IPS-18a (cell line): ENCODE measurements at regions not wholly inside any gene's neighbourhood (a gene's known extent, or its start where the extent isn't known, plus 50 kb on each side); places are given as distances from the start of the nearest gene placed in this dataset.

Source experiments
- H3K27ac ChIP-seq: one replicate; pipeline ENCODE4 v1.5.1; 2013; ENCODE audit warnings: low read length
- H3K27me3 ChIP-seq: one replicate; pipeline ENCODE4 v1.6.1; 2013; ENCODE audit warnings: mild to moderate bottlenecking, low read length; ENCODE audit not compliant: control insufficient read depth, insufficient read depth
- H3K36me3 ChIP-seq: one replicate; pipeline ENCODE4 v1.6.1; 2013; ENCODE audit warnings: low read depth, low read length; ENCODE audit not compliant: control insufficient read depth
- H3K4me1 ChIP-seq: one replicate; pipeline ENCODE4 v1.6.1; 2013; ENCODE audit warnings: low read depth, low read length; ENCODE audit not compliant: control insufficient read depth
- H3K4me3 ChIP-seq: one replicate; pipeline ENCODE4 v1.5.1; 2013; ENCODE audit warnings: low read length
- H3K9ac ChIP-seq: one replicate; pipeline ENCODE4 v1.6.1; 2013; ENCODE audit warnings: mild to moderate bottlenecking, low read length, moderate library complexity
- H3K9me3 ChIP-seq: one replicate; pipeline ENCODE4 v1.6.1; 2013; ENCODE audit warnings: low read depth, low read length; ENCODE audit not compliant: control insufficient read depth

GRCh38 chr5:171582849-171583248 lies 163.4 kb downstream of the FGF18 start:
- H3K27me3 ChIP-seq = no peaks in the 10 kb centered on the region
- H3K4me1 ChIP-seq = no peaks in the 10 kb centered on the region
- H3K4me3 ChIP-seq = no peak overlapping the region
- no peak overlapping the region for H3K9ac ChIP-seq
- no peaks in the 10 kb centered on the region for H3K9me3 ChIP-seq
- no peak overlapping the region for H3K27ac ChIP-seq
- H3K36me3 ChIP-seq = no peaks in the 10 kb centered on the region

- no peak overlapping the region for H3K9ac ChIP-seq
- H3K4me1 ChIP-seq = no peaks in the 10 kb centered on the region
- H3K36me3 ChIP-seq = no peaks in the 10 kb centered on the region
- H3K9me3 ChIP-seq = no peaks in the 10 kb centered on the region
- no peaks in the 10 kb centered on the region for H3K27me3 ChIP-seq
- H3K27ac ChIP-seq = no peak overlapping the region
- H3K4me3 ChIP-seq = no peak overlapping the region
These were observed 166.5 kb downstream of the FGF18 start for GRCh38 chr5:171585981-171586380.

GRCh38 chr5:171586436-171586835 lies 167.0 kb downstream of the FGF18 start:
- no peak overlapping the region for H3K4me3 ChIP-seq
- H3K36me3 ChIP-seq = no peaks in the 10 kb centered on the region
- H3K4me1 ChIP-seq = no peaks in the 10 kb centered on the region
- H3K27me3 ChIP-seq = no peaks in the 10 kb centered on the region
- H3K9me3 ChIP-seq = no peaks in the 10 kb centered on the region
- H3K9ac ChIP-seq = no peak overlapping the region
- no peak overlapping the region for H3K27ac ChIP-seq

GRCh38 chr5:171588046-171588445 lies 168.6 kb downstream of the FGF18 start:
- Histone ChIP-seq H3K27ac (no peak overlapping the region), H3K9ac (no peak overlapping the region)

GRCh38 chr5:171588790-171589189 lies 169.3 kb downstream of the FGF18 start:
- Histone ChIP-seq H3K9me3 (no peaks in the 10 kb centered on the region), H3K4me1 (no peaks in the 10 kb centered on the region), H3K27me3 (no peaks in the 10 kb centered on the region), H3K9ac (no peak overlapping the region), H3K36me3 (no peaks in the 10 kb centered on the region), H3K27ac (no peak overlapping the region), H3K4me3 (no peak overlapping the region)

More at GRCh38 chr5:171588046-171588445, 168.6 kb downstream of the FGF18 start:
- Histone ChIP-seq H3K9me3 (no peaks in the 10 kb centered on the region), H3K4me3 (no peak overlapping the region), H3K4me1 (no peaks in the 10 kb centered on the region), H3K36me3 (no peaks in the 10 kb centered on the region), H3K27me3 (no peaks in the 10 kb centered on the region)

GRCh38 chr5:171589461-171589860 lies 170.0 kb downstream of the FGF18 start:
- no peaks in the 10 kb centered on the region for H3K36me3 ChIP-seq
- no peaks in the 10 kb centered on the region for H3K27me3 ChIP-seq

GRCh38 chr5:171592076-171592475 lies 172.6 kb downstream of the FGF18 start:
- no peaks in the 10 kb centered on the region for H3K4me1 ChIP-seq
- no peak overlapping the region for H3K9ac ChIP-seq
- no peaks in the 10 kb centered on the region for H3K27me3 ChIP-seq
- H3K36me3 ChIP-seq = no peaks in the 10 kb centered on the region
- no peak overlapping the region for H3K4me3 ChIP-seq
- H3K9me3 ChIP-seq = no peaks in the 10 kb centered on the region
- H3K27ac ChIP-seq = no peak overlapping the region

More at GRCh38 chr5:171589461-171589860, 170.0 kb downstream of the FGF18 start:
- H3K9me3 ChIP-seq = no peaks in the 10 kb centered on the region
- no peak overlapping the region for H3K9ac ChIP-seq
- no peaks in the 10 kb centered on the region for H3K4me1 ChIP-seq
- H3K27ac ChIP-seq = no peak overlapping the region
- no peak overlapping the region for H3K4me3 ChIP-seq

GRCh38 chr5:171592736-171593135 lies 173.3 kb downstream of the FGF18 start:
- Histone ChIP-seq H3K4me3 (no peak overlapping the region), H3K27me3 (no peaks in the 10 kb centered on the region), H3K4me1 (no peaks in the 10 kb centered on the region), H3K27ac (no peak overlapping the region), H3K36me3 (no peaks in the 10 kb centered on the region), H3K9me3 (no peaks in the 10 kb centered on the region), H3K9ac (no peak overlapping the region)

GRCh38 chr5:171593401-171593800 lies 174.0 kb downstream of the FGF18 start:
- Histone ChIP-seq H3K4me3 (no peak overlapping the region), H3K36me3 (no peaks in the 10 kb centered on the region), H3K9ac (no peak overlapping the region), H3K4me1 (no peaks in the 10 kb centered on the region), H3K27me3 (no peaks in the 10 kb centered on the region), H3K9me3 (no peaks in the 10 kb centered on the region), H3K27ac (no peak overlapping the region)

GRCh38 chr5:171593976-171594375 lies 174.5 kb downstream of the FGF18 start:
- Histone ChIP-seq H3K9ac (no peak overlapping the region), H3K4me3 (no peak overlapping the region), H3K27ac (no peak overlapping the region), H3K27me3 (no peaks in the 10 kb centered on the region), H3K9me3 (no peaks in the 10 kb centered on the region), H3K36me3 (no peaks in the 10 kb centered on the region), H3K4me1 (no peaks in the 10 kb centered on the region)

- Histone ChIP-seq H3K27me3 (no peaks in the 10 kb centered on the region), H3K9me3 (no peaks in the 10 kb centered on the region), H3K4me3 (no peak overlapping the region), H3K36me3 (no peaks in the 10 kb centered on the region), H3K9ac (no peak overlapping the region), H3K27ac (no peak overlapping the region), H3K4me1 (no peaks in the 10 kb centered on the region)
These were observed 176.0 kb downstream of the FGF18 start for GRCh38 chr5:171595401-171595800.

GRCh38 chr5:171595801-171596231 lies 176.4 kb downstream of the FGF18 start:
- no peak overlapping the region for H3K9ac ChIP-seq
- H3K27ac ChIP-seq = no peak overlapping the region
- no peaks in the 10 kb centered on the region for H3K9me3 ChIP-seq
- H3K27me3 ChIP-seq = no peaks in the 10 kb centered on the region
- H3K4me1 ChIP-seq = no peaks in the 10 kb centered on the region
- no peak overlapping the region for H3K4me3 ChIP-seq
- no peaks in the 10 kb centered on the region for H3K36me3 ChIP-seq
